ENCODE measurements at regions not wholly inside any gene's neighbourhood (a gene's known extent, or its start where the extent isn't known, plus 50 kb on each side); places are given as distances from the start of the nearest gene placed in this dataset.

- no peak for DNase-seq (ENCODE audit: low read depth, low spot score)
Measured at GRCh38 chr3:64848822-64849221, 161.0 kb upstream of the ADAMTS9 start.

- no peak for DNase-seq (ENCODE audit: low read depth, low spot score)
Measured at GRCh38 chr3:64848127-64848800, 160.5 kb upstream of the ADAMTS9 start.

GRCh38 chr3:64844558-64844957 lies 156.8 kb upstream of the ADAMTS9 start:
- no peak for DNase-seq (ENCODE audit: low read depth, low spot score)

GRCh38 chr3:64837986-64838735 lies 150.4 kb upstream of the ADAMTS9 start:
- DNase-seq (ENCODE audit: low read depth, low spot score), result no peak

- DNase-seq (ENCODE audit: low read depth, low spot score), result no peak
Measured at GRCh38 chr3:64837126-64837738, 149.4 kb upstream of the ADAMTS9 start.

GRCh38 chr3:64836097-64836496 lies 148.3 kb upstream of the ADAMTS9 start:
- DNase-seq (ENCODE audit: low read depth, low spot score), result no peak

- no peak for DNase-seq (ENCODE audit: low read depth, low spot score)
Measured at GRCh38 chr3:64832098-64832497, 144.3 kb upstream of the ADAMTS9 start.

GRCh38 chr3:64830681-64831080 lies 142.9 kb upstream of the ADAMTS9 start:
- DNase-seq (ENCODE audit: low read depth, low spot score), result no peak

- no peak for DNase-seq (ENCODE audit: low read depth, low spot score)
Measured at GRCh38 chr3:64829331-64829730, 141.5 kb upstream of the ADAMTS9 start.

GRCh38 chr3:64828276-64828675 lies 140.5 kb upstream of the ADAMTS9 start:
- no peak for DNase-seq (ENCODE audit: low read depth, low spot score)

- DNase-seq (ENCODE audit: low read depth, low spot score), result no peak
Measured at GRCh38 chr3:64827431-64827830, 139.6 kb upstream of the ADAMTS9 start.

- no peak for DNase-seq (ENCODE audit: low read depth, low spot score)
Measured at GRCh38 chr3:64827019-64827418, 139.2 kb upstream of the ADAMTS9 start.

GRCh38 chr3:64825404-64826120 lies 137.8 kb upstream of the ADAMTS9 start:
- DNase-seq (ENCODE audit: low read depth, low spot score), result no peak

- no peak for DNase-seq (ENCODE audit: low read depth, low spot score)
Measured at GRCh38 chr3:64824394-64824909, 136.7 kb upstream of the ADAMTS9 start.

GRCh38 chr3:64818196-64818595 lies 130.4 kb upstream of the ADAMTS9 start:
- no peak for DNase-seq (ENCODE audit: low read depth, low spot score)

- DNase-seq (ENCODE audit: low read depth, low spot score), result no peak
Measured at GRCh38 chr3:64816355-64816754, 128.6 kb upstream of the ADAMTS9 start.

GRCh38 chr3:64815789-64816188 lies 128.0 kb upstream of the ADAMTS9 start:
- DNase-seq (ENCODE audit: low read depth, low spot score), result no peak

- DNase-seq (ENCODE audit: low read depth, low spot score), result no peak
Measured at GRCh38 chr3:64815195-64815631, 127.4 kb upstream of the ADAMTS9 start.

GRCh38 chr3:64814351-64814750 lies 126.6 kb upstream of the ADAMTS9 start:
- DNase-seq (ENCODE audit: low read depth, low spot score), result no peak

GRCh38 chr3:64813326-64813725 lies 125.5 kb upstream of the ADAMTS9 start:
- no peak for DNase-seq (ENCODE audit: low read depth, low spot score)

GRCh38 chr3:64809086-64809485 lies 121.3 kb upstream of the ADAMTS9 start:
- no peak for DNase-seq (ENCODE audit: low read depth, low spot score)

- DNase-seq (ENCODE audit: low read depth, low spot score), result no peak
Measured at GRCh38 chr3:64808061-64808460, 120.3 kb upstream of the ADAMTS9 start.

Data from iPS DF 19.7 (cell line).